Cardiac fibroblast (primary cell): ENCODE measurements at regions not wholly inside any gene's neighbourhood (a gene's known extent, or its start where the extent isn't known, plus 50 kb on each side); places are given as distances from the start of the nearest gene placed in this dataset.

Experiments
- DNase-seq, 2 donors: peaks; one replicate each; pipeline versions ENCODE4 v3.0.0 to v3.0.0-alpha.2; 2010; ENCODE audit warnings: low read depth in 2 of 2
- H3K4me3 ChIP-seq, 2 donors: replicated peaks in 1 of 2; 1 replicate in 1 of 2; 2 replicates in 1 of 2; pipeline ENCODE4 v1.5.1; 2011; ENCODE audit warnings: low read depth in 2 of 2, low read length in 2 of 2, mild to moderate bottlenecking in 2 of 2, moderate library complexity in 1 of 2
- CTCF ChIP-seq: IDR thresholded peaks from one replicate; pipeline ENCODE4 v1.5.1; 2011; ENCODE audit warnings: low read depth, mild to moderate bottlenecking, low read length, inconsistent platforms

- TF ChIP-seq CTCF: no peak
- DNase-seq: peak in 1 of 2 donors; percentile 67
- no peak overlapping the region for H3K4me3 ChIP-seq
Measured at GRCh38 chr3:106814231-106814630, 563.0 kb upstream of the CCDC54 start.

GRCh38 chr3:106816838-106817237, 560.4 kb upstream of the CCDC54 start:
- H3K4me3 ChIP-seq: no peak overlapping the region
- TF ChIP-seq CTCF: no peak
- no peak for DNase-seq

- TF ChIP-seq CTCF: no peak
- DNase-seq: no peak
- no peak overlapping the region for H3K4me3 ChIP-seq
Measured at GRCh38 chr3:106817706-106818105, 559.5 kb upstream of the CCDC54 start.

- DNase-seq: no peak
- TF ChIP-seq CTCF: no peak
- no peak overlapping the region for H3K4me3 ChIP-seq
Measured at GRCh38 chr3:106819440-106819839, 557.8 kb upstream of the CCDC54 start.

- H3K4me3 ChIP-seq: no peak overlapping the region
- TF ChIP-seq CTCF: no peak
- DNase-seq: no peak
Measured at GRCh38 chr3:106820726-106821362, 556.4 kb upstream of the CCDC54 start.

- DNase-seq: no peak
- TF ChIP-seq CTCF: no peak
- H3K4me3 ChIP-seq: no peak overlapping the region
Measured at GRCh38 chr3:106821801-106822200, 555.4 kb upstream of the CCDC54 start.

- DNase-seq: no peak
- no peak overlapping the region for H3K4me3 ChIP-seq
- no peak for TF ChIP-seq CTCF
Measured at GRCh38 chr3:106822204-106822603, 555.0 kb upstream of the CCDC54 start.
